MM.1S (cell line): ENCODE measurements at regions not wholly inside any gene's neighbourhood (a gene's known extent, or its start where the extent isn't known, plus 50 kb on each side); places are given as distances from the start of the nearest gene placed in this dataset.

Source experiments
- EZH2phosphoT487 ChIP-seq: fragments of 300-600 bp; sonication (generic); IDR thresholded peaks from 2 replicates; pipeline ENCODE4 v1.6.1; 2018; ENCODE audit warnings: antibody characterized with exemption, low read length
- TF ChIP-seq, protein P1 (sequence below): fragments of 300-600 bp; sonication (generic); IDR thresholded peaks from 2 replicates; pipeline ENCODE4 v1.5.1; 2016; ENCODE audit warnings: antibody characterized with exemption, low read length, mixed read lengths

DNA sequence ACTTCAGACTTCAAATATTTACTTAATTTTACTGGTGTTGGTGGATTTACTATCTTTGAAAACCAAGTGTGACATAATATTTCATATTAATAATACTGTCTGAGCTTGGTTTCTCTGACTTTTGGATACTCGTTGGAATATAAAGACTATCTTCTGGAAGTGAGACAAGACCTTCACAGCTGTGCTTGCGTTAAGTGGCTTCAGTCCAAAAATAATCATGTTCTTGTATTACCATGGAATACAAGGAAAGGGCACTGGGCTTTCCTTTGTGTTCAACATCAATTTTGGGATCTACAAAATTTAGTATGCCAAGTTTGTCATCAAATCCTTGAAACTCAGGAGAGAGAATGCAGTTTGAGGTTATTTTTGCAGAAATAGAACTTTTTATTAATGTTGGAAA lies 712.4 kb upstream of the LCORL start:
- TF ChIP-seq, protein P1, sequence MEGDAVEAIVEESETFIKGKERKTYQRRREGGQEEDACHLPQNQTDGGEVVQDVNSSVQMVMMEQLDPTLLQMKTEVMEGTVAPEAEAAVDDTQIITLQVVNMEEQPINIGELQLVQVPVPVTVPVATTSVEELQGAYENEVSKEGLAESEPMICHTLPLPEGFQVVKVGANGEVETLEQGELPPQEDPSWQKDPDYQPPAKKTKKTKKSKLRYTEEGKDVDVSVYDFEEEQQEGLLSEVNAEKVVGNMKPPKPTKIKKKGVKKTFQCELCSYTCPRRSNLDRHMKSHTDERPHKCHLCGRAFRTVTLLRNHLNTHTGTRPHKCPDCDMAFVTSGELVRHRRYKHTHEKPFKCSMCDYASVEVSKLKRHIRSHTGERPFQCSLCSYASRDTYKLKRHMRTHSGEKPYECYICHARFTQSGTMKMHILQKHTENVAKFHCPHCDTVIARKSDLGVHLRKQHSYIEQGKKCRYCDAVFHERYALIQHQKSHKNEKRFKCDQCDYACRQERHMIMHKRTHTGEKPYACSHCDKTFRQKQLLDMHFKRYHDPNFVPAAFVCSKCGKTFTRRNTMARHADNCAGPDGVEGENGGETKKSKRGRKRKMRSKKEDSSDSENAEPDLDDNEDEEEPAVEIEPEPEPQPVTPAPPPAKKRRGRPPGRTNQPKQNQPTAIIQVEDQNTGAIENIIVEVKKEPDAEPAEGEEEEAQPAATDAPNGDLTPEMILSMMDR: no peak
- no peak for TF ChIP-seq EZH2phosphoT487
